ENCODE measurements at regions not wholly inside any gene's neighbourhood (a gene's known extent, or its start where the extent isn't known, plus 50 kb on each side); places are given as distances from the start of the nearest gene placed in this dataset.

DNA sequence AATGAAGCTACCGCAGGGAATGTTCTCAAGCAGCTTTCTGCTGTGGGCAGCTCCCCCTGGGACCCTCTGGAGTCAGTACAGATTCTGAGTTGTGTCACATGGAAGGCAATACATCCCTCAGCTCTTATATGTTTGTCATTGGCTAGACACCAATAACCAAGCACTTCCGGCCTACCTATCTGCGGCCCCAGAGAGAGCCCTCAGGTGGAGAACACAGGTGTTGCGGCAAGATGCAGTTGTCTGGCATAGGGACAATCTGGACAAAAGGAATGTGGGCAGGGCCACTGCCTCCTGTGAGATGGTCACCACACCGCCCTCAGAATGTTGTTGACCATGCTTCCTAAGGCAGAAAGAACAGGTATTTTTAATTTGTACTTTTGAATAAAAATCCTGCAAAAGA, 118.7 kb downstream of the BRMS1L start:
- Mint-ChIP-seq H3K27ac (ENCODE audit: low read depth, unreplicated experiment) (no peak overlapping the region), H3K36me3 (ENCODE audit: insufficient read depth, unreplicated experiment) (no peaks in the 10 kb centered on the region), H3K4me3 (ENCODE audit: unreplicated experiment) (no peak overlapping the region), H3K9me3 (ENCODE audit: unreplicated experiment) (no peaks in the 10 kb centered on the region), H3K4me1 (ENCODE audit: insufficient read depth, unreplicated experiment) (no peaks in the 10 kb centered on the region), H3K27me3 (ENCODE audit: insufficient read depth, unreplicated experiment) (no peaks in the 10 kb centered on the region)
- ChIA-PET CTCF (interaction anchor here (0.5 to 1.7 kb wide), 4 partner anchors 11 to 115 kb away, joined by 3 to 6 read pairs (median 4); no protein-coding TSS in a partner anchor), POLR2A (no interaction called here)
- TF ChIP-seq, protein P1, sequence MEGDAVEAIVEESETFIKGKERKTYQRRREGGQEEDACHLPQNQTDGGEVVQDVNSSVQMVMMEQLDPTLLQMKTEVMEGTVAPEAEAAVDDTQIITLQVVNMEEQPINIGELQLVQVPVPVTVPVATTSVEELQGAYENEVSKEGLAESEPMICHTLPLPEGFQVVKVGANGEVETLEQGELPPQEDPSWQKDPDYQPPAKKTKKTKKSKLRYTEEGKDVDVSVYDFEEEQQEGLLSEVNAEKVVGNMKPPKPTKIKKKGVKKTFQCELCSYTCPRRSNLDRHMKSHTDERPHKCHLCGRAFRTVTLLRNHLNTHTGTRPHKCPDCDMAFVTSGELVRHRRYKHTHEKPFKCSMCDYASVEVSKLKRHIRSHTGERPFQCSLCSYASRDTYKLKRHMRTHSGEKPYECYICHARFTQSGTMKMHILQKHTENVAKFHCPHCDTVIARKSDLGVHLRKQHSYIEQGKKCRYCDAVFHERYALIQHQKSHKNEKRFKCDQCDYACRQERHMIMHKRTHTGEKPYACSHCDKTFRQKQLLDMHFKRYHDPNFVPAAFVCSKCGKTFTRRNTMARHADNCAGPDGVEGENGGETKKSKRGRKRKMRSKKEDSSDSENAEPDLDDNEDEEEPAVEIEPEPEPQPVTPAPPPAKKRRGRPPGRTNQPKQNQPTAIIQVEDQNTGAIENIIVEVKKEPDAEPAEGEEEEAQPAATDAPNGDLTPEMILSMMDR (IDR thresholded peaks at IDR 0.05; ENCODE audit: unreplicated experiment), result no peak
- BruUV-seq (replicated peaks), result no TSS peak
- DNase-seq (ENCODE audit: unreplicated experiment), result peak; percentile 21
- intact Hi-C loops (cut with micrococcal nuclease), result no loop called here

DNA sequence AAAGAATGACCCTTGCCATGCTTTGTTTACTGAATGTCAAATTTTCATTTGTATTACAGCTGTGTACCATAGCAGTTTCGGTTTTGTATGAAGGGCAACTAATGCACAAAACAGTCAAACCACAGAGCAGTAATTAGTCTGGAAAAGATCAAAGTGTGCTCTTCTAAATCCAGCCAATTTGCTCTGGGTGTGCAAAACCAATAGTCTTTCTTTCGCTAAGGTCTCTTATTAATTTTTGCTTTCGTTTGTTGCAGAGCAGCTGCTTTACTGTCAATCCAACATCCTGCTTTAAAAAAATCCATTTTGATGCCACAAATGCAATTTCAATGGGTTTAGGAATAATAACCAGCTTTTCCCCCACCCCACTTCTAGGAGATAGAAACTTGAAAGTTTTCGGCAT, 114.2 kb downstream of the BRMS1L start:
- POLR2A ChIA-PET, result no interaction called here
- Mint-ChIP-seq H3K4me1 (ENCODE audit: insufficient read depth, unreplicated experiment) (no peaks in the 10 kb centered on the region), H3K27me3 (ENCODE audit: insufficient read depth, unreplicated experiment) (peaks cover 13% of the 10 kb centered on the region), H3K27ac (ENCODE audit: low read depth, unreplicated experiment) (no peak overlapping the region), H3K9me3 (ENCODE audit: unreplicated experiment) (no peaks in the 10 kb centered on the region), H3K36me3 (ENCODE audit: insufficient read depth, unreplicated experiment) (no peaks in the 10 kb centered on the region), H3K4me3 (ENCODE audit: unreplicated experiment) (no peak overlapping the region)
- CTCF ChIA-PET, result no interaction called here
- intact Hi-C loops (cut with micrococcal nuclease), result no loop called here
- BruUV-seq (replicated peaks), result no TSS peak
- no peak for DNase-seq (ENCODE audit: unreplicated experiment)
- TF ChIP-seq, protein P1 (IDR thresholded peaks at IDR 0.05; ENCODE audit: unreplicated experiment), result no peak

DNA sequence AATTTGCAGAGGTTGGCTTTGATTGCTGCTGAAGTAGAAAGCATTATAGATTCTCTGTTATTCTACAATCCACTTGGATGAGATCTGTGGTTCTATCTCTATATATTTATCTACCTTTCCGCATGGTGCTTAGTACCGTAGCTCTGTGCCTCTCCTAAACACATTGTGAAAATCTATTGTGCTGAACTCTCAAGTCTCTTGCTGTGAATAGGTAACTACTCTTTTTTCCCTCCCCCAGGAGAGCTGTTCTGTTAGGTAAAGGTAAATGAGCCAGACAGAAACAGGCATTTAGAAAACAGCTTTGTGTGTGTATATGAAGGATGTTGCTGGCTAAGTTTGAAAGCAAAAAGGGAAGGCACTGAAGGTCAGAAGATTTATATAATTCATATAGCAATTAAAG, 112.6 kb downstream of the BRMS1L start:
- no TSS peak for BruUV-seq (replicated peaks)
- Mint-ChIP-seq H3K4me1 (ENCODE audit: insufficient read depth, unreplicated experiment) (no peaks in the 10 kb centered on the region), H3K27me3 (ENCODE audit: insufficient read depth, unreplicated experiment) (peaks cover 13% of the 10 kb centered on the region), H3K36me3 (ENCODE audit: insufficient read depth, unreplicated experiment) (no peaks in the 10 kb centered on the region), H3K27ac (ENCODE audit: low read depth, unreplicated experiment) (no peak overlapping the region), H3K9me3 (ENCODE audit: unreplicated experiment) (no peaks in the 10 kb centered on the region), H3K4me3 (ENCODE audit: unreplicated experiment) (no peak overlapping the region)
- ChIA-PET POLR2A (no interaction called here), CTCF (interaction anchor here (1.3 kb wide), 1 partner anchor 55 kb away, joined by 4 read pairs; no protein-coding TSS in a partner anchor)
- DNase-seq (ENCODE audit: unreplicated experiment), result no peak
- TF ChIP-seq, protein P1 (IDR thresholded peaks at IDR 0.05; ENCODE audit: unreplicated experiment), result no peak
- intact Hi-C loops (cut with micrococcal nuclease), result no loop called here

DNA sequence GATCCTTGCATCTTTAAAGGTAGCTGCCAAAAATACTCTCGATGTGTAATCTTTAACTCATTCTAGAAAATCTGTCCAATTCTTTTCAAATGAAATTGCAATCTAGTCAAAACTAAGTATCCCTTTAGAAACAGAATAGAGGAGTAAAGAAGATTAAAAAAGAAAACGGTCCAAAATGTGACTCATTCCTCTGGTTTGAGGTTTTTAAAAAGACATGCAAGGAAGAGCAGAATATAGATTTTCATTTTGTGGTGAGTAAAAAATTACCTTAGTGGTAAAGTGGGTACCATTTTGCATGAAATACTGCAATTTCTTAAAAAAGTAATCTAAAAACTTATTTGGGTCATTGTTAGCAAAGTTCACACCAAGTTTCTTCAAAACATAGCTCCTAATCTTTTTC, 108.4 kb downstream of the BRMS1L start:
- intact Hi-C loops (cut with micrococcal nuclease), result no loop called here
- H3K27ac Mint-ChIP-seq (ENCODE audit: low read depth, unreplicated experiment), result no peak overlapping the region
- peaks cover 13% of the 10 kb centered on the region for H3K27me3 Mint-ChIP-seq (ENCODE audit: insufficient read depth, unreplicated experiment)
- H3K4me1 Mint-ChIP-seq (ENCODE audit: insufficient read depth, unreplicated experiment), result no peaks in the 10 kb centered on the region
- POLR2A ChIA-PET, result no interaction called here
- CTCF ChIA-PET, result interaction anchor here (1.1 kb wide), 1 partner anchor 117 kb away, joined by 3 read pairs; no protein-coding TSS in a partner anchor
- H3K9me3 Mint-ChIP-seq (ENCODE audit: unreplicated experiment), result no peaks in the 10 kb centered on the region
- H3K4me3 Mint-ChIP-seq (ENCODE audit: unreplicated experiment), result no peak overlapping the region
- DNase-seq (ENCODE audit: unreplicated experiment), result no peak
- BruUV-seq (replicated peaks), result no TSS peak
- TF ChIP-seq, protein P1 (IDR thresholded peaks at IDR 0.05; ENCODE audit: unreplicated experiment), result no peak
- peaks cover 2% of the 10 kb centered on the region for H3K36me3 Mint-ChIP-seq (ENCODE audit: insufficient read depth, unreplicated experiment)

All from MCF 10A (cell line).